ENCODE measurements at regions not wholly inside any gene's neighbourhood (a gene's known extent, or its start where the extent isn't known, plus 50 kb on each side); places are given as distances from the start of the nearest gene placed in this dataset.

GRCh38 chr5:105762728-105763127 is 1908.0 kb downstream of the EFNA5 start:
- no peak for DNase-seq (ENCODE audit: extremely low spot score)
- TF ChIP-seq SUZ12 (IDR thresholded peaks at IDR 0.05) (no peak), L3MBTL2 (conservative IDR thresholded peaks at IDR 0.05) (no peak), FOXA1 (IDR thresholded peaks at IDR 0.05) (no peak), BHLHE40 (IDR thresholded peaks at IDR 0.05; ENCODE audit: borderline replicate concordance) (no peak), ELF4 (IDR thresholded peaks at IDR 0.05) (no peak), PKNOX1 (IDR thresholded peaks at IDR 0.05) (no peak), HDGF (IDR thresholded peaks at IDR 0.05; ENCODE audit: borderline replicate concordance) (no peak), SP1 (IDR thresholded peaks at IDR 0.05) (no peak), NFRKB (IDR thresholded peaks at IDR 0.05) (no peak), TARDBP (IDR thresholded peaks at IDR 0.05) (no peak), FOXK2 (IDR thresholded peaks at IDR 0.05) (no peak), LEF1 (IDR thresholded peaks at IDR 0.05; ENCODE audit: borderline replicate concordance) (no peak), CTBP1 (IDR thresholded peaks at IDR 0.05; ENCODE audit: borderline replicate concordance) (no peak)
- ChIA-PET POLR2A (no interaction called here), CTCF (no interaction called here)

DNA sequence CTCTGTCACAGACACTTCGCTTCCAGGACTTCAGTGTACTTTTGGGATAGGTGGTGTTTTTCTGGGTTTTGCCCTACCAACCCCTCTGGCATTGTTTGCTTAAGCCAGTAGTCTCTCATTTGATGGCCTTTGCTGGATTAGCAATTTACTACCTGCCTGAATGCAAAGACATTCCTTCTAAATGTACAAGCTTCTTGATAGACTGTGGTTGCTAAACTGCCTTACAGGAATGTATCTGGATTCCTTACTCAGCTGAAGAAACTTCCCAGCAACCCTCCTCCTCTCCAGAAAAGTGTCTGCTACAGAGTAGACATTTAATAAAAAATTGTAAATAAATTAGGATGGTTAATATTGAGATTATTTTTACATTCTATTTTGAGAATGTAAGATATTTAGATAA is 1916.7 kb downstream of the EFNA5 start:
- no peak for DNase-seq (ENCODE audit: extremely low spot score)
- CTCF ChIA-PET, result interaction anchor here (0.7 kb wide), 1 partner anchor 705 kb away, joined by 3 read pairs; no protein-coding TSS in a partner anchor
- no peak for TF ChIP-seq FOXM1 (IDR thresholded peaks at IDR 0.05; ENCODE audit: borderline replicate concordance)
- TF ChIP-seq SP1 (IDR thresholded peaks at IDR 0.05), result no peak
- TF ChIP-seq HDGF (IDR thresholded peaks at IDR 0.05; ENCODE audit: borderline replicate concordance), result no peak
- TF ChIP-seq L3MBTL2 (conservative IDR thresholded peaks at IDR 0.05), result no peak
- TF ChIP-seq LEF1 (IDR thresholded peaks at IDR 0.05; ENCODE audit: borderline replicate concordance), result no peak
- TF ChIP-seq ZNF384 (IDR thresholded peaks at IDR 0.05), result no peak
- TF ChIP-seq TARDBP (IDR thresholded peaks at IDR 0.05), result no peak
- TF ChIP-seq CTBP1 (IDR thresholded peaks at IDR 0.05; ENCODE audit: borderline replicate concordance), result no peak
- no peak for TF ChIP-seq ELF4 (IDR thresholded peaks at IDR 0.05)
- TF ChIP-seq PKNOX1 (IDR thresholded peaks at IDR 0.05), result no peak
- TF ChIP-seq ARNT (IDR thresholded peaks at IDR 0.05), result no peak
- TF ChIP-seq FOXA1 (IDR thresholded peaks at IDR 0.05), result no peak
- TF ChIP-seq SUZ12 (IDR thresholded peaks at IDR 0.05), result no peak
- TF ChIP-seq NFRKB (IDR thresholded peaks at IDR 0.05), result no peak
- no peak for TF ChIP-seq FOXK2 (IDR thresholded peaks at IDR 0.05)
- POLR2A ChIA-PET, result no interaction called here

DNA sequence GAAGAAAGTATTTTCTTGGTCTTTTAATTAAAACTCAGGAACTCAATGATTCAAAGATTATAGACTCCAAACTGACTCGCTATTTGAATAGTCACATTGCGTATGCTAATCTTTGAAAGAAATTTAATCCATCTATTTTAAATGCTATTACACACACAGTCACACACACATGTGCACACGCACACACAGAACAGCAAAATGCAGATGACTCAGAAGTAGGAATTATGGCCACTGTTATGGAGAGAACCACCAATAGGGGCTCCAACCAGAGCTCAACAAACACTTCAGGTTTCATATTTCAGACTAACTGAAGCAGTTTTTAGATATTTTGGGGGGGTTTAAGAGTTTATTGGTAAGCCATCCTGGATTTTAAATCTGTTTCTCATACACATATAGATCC is 1917.9 kb downstream of the EFNA5 start:
- TF ChIP-seq L3MBTL2 (conservative IDR thresholded peaks at IDR 0.05) (no peak), SP1 (IDR thresholded peaks at IDR 0.05) (no peak), LEF1 (IDR thresholded peaks at IDR 0.05; ENCODE audit: borderline replicate concordance) (no peak), ARNT (IDR thresholded peaks at IDR 0.05) (no peak), TARDBP (IDR thresholded peaks at IDR 0.05) (no peak), BHLHE40 (IDR thresholded peaks at IDR 0.05; ENCODE audit: borderline replicate concordance) (no peak), HDGF (IDR thresholded peaks at IDR 0.05; ENCODE audit: borderline replicate concordance) (no peak), FOXA1 (IDR thresholded peaks at IDR 0.05) (no peak), SUZ12 (IDR thresholded peaks at IDR 0.05) (no peak)
- ChIA-PET CTCF (no interaction called here), POLR2A (no interaction called here)

GRCh38 chr5:105751908-105752307 is 1918.8 kb downstream of the EFNA5 start:
- no peak for TF ChIP-seq SP1 (IDR thresholded peaks at IDR 0.05)
- no peak for TF ChIP-seq HDGF (IDR thresholded peaks at IDR 0.05; ENCODE audit: borderline replicate concordance)
- ChIA-PET POLR2A (no interaction called here), CTCF (no interaction called here)
- no peak for DNase-seq (ENCODE audit: extremely low spot score)

More for the DNA sequence above, 1917.9 kb downstream of the EFNA5 start:
- DNase-seq (ENCODE audit: extremely low spot score), result no peak

DNA sequence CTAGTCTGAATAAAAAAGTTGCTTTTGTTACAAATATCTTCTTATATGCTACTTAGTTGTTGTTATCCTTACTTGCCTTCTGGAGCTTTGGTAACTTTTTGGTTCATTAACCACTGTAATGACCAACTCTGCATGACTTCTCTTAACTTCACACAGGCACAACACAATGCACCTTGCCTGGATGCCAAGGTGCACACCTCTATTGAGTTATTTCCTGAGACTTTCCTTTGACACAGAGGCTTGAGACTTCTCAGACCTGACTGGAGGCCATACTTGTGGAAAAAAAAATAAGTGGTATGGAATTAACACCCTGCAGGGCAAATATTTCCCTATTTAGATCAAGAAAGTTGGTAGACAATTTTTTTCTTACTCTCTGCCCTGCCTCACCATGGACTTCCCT is 1925.6 kb downstream of the EFNA5 start:
- no peak for TF ChIP-seq LEF1 (IDR thresholded peaks at IDR 0.05; ENCODE audit: borderline replicate concordance)
- TF ChIP-seq FOXK2 (IDR thresholded peaks at IDR 0.05), result no peak
- TF ChIP-seq ARNT (IDR thresholded peaks at IDR 0.05), result no peak
- TF ChIP-seq HDGF (IDR thresholded peaks at IDR 0.05; ENCODE audit: borderline replicate concordance), result no peak
- TF ChIP-seq TARDBP (IDR thresholded peaks at IDR 0.05), result no peak
- no peak for TF ChIP-seq SUZ12 (IDR thresholded peaks at IDR 0.05)
- no peak for TF ChIP-seq ELF4 (IDR thresholded peaks at IDR 0.05)
- TF ChIP-seq L3MBTL2 (conservative IDR thresholded peaks at IDR 0.05), result no peak
- DNase-seq (ENCODE audit: extremely low spot score), result no peak
- POLR2A ChIA-PET, result no interaction called here
- CTCF ChIA-PET, result no interaction called here

GRCh38 chr5:105740242-105740641 is 1930.5 kb downstream of the EFNA5 start:
- no peak for DNase-seq (ENCODE audit: extremely low spot score)
- CTCF ChIA-PET, result no interaction called here
- TF ChIP-seq TARDBP (IDR thresholded peaks at IDR 0.05), result no peak
- TF ChIP-seq SP1 (IDR thresholded peaks at IDR 0.05), result no peak
- TF ChIP-seq L3MBTL2 (conservative IDR thresholded peaks at IDR 0.05), result no peak
- TF ChIP-seq FOXK2 (IDR thresholded peaks at IDR 0.05), result no peak
- no peak for TF ChIP-seq FOXA1 (IDR thresholded peaks at IDR 0.05)
- no peak for TF ChIP-seq CTBP1 (IDR thresholded peaks at IDR 0.05; ENCODE audit: borderline replicate concordance)
- TF ChIP-seq LEF1 (IDR thresholded peaks at IDR 0.05; ENCODE audit: borderline replicate concordance), result no peak
- TF ChIP-seq ZNF384 (IDR thresholded peaks at IDR 0.05), result no peak
- no peak for TF ChIP-seq BHLHE40 (IDR thresholded peaks at IDR 0.05; ENCODE audit: borderline replicate concordance)
- no peak for TF ChIP-seq PKNOX1 (IDR thresholded peaks at IDR 0.05)
- TF ChIP-seq NFRKB (IDR thresholded peaks at IDR 0.05), result no peak
- TF ChIP-seq SUZ12 (IDR thresholded peaks at IDR 0.05), result no peak
- TF ChIP-seq ARNT (IDR thresholded peaks at IDR 0.05), result no peak

GRCh38 chr5:105739732-105740131 is 1931.0 kb downstream of the EFNA5 start:
- no peak for DNase-seq (ENCODE audit: extremely low spot score)
- TF ChIP-seq ARNT (IDR thresholded peaks at IDR 0.05) (no peak), TARDBP (IDR thresholded peaks at IDR 0.05) (no peak), SUZ12 (IDR thresholded peaks at IDR 0.05) (no peak), FOXK2 (IDR thresholded peaks at IDR 0.05) (no peak), ELF4 (IDR thresholded peaks at IDR 0.05) (no peak), NFRKB (IDR thresholded peaks at IDR 0.05) (no peak), CTBP1 (IDR thresholded peaks at IDR 0.05; ENCODE audit: borderline replicate concordance) (no peak), L3MBTL2 (conservative IDR thresholded peaks at IDR 0.05) (no peak), PKNOX1 (IDR thresholded peaks at IDR 0.05) (no peak), FOXA1 (IDR thresholded peaks at IDR 0.05) (no peak), BHLHE40 (IDR thresholded peaks at IDR 0.05; ENCODE audit: borderline replicate concordance) (no peak), FOXM1 (IDR thresholded peaks at IDR 0.05; ENCODE audit: borderline replicate concordance) (no peak), SP1 (IDR thresholded peaks at IDR 0.05) (no peak), HDGF (IDR thresholded peaks at IDR 0.05; ENCODE audit: borderline replicate concordance) (no peak)
- CTCF ChIA-PET, result no interaction called here
- POLR2A ChIA-PET, result no interaction called here

More at GRCh38 chr5:105740242-105740641, 1930.5 kb downstream of the EFNA5 start:
- POLR2A ChIA-PET, result no interaction called here

All from HEK293T (cell line).